Lung microvascular endothelial cell (primary cell): ENCODE measurements at regions not wholly inside any gene's neighbourhood (a gene's known extent, or its start where the extent isn't known, plus 50 kb on each side); places are given as distances from the start of the nearest gene placed in this dataset.
A peak's percentile ranks its signal among the peaks of the same experiment; 100 is the strongest.
"Not testable (repeated sequence)": the region's sequence is repeated elsewhere in the genome, so short reads cannot be mapped to it uniquely, and the experiment has no call there.

Experiments used
- DNase-seq, 2 donors: peaks; one replicate each; pipeline versions ENCODE4 v3.0.0 to v3.0.0-alpha.2; 2010; ENCODE audit warnings: low read depth in 2 of 2

GRCh38 chr1:228824366-228824765, 89.1 kb downstream of the RHOU start:
- DNase-seq = no peak

- DNase-seq = no peak
Measured at GRCh38 chr1:228825041-228825440, 89.8 kb downstream of the RHOU start.

DNA sequence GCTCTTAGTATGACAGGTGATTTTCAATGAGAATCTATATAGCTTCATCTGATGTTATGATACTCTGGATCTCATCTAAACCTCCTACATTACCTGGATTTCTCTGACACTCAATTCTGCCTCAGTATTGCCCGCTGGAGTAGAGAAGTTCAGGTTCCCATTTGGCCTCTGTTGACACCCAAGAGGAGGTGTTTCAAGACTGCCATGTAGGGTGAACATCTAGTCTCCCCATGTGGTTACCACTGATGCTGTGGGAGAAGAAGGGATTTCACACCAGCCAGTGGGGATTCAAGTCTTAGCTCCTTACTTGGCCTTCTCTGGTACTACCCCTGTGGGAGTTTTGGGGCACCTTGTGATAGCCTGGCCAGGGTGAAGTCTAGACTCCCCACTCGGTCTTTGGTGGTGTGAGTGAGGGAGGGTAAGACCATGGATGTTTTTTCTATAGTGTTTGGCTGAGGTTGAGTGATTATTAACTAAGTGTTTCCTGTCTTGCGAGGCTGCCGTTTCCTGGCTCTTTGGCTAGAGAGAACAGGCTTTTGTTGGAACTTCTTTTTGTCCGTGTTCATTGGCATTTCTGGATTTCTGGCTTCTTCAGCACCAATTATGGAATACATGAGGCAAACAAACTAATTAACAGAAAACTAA, 90.7 kb downstream of the RHOU start:
- DNase-seq = peak in 1 of 2 donors; percentile 53

- no peak for DNase-seq
Measured at GRCh38 chr1:228827019-228827418, 91.7 kb downstream of the RHOU start.

GRCh38 chr1:228828151-228828550, 92.9 kb downstream of the RHOU start:
- no peak for DNase-seq

DNA sequence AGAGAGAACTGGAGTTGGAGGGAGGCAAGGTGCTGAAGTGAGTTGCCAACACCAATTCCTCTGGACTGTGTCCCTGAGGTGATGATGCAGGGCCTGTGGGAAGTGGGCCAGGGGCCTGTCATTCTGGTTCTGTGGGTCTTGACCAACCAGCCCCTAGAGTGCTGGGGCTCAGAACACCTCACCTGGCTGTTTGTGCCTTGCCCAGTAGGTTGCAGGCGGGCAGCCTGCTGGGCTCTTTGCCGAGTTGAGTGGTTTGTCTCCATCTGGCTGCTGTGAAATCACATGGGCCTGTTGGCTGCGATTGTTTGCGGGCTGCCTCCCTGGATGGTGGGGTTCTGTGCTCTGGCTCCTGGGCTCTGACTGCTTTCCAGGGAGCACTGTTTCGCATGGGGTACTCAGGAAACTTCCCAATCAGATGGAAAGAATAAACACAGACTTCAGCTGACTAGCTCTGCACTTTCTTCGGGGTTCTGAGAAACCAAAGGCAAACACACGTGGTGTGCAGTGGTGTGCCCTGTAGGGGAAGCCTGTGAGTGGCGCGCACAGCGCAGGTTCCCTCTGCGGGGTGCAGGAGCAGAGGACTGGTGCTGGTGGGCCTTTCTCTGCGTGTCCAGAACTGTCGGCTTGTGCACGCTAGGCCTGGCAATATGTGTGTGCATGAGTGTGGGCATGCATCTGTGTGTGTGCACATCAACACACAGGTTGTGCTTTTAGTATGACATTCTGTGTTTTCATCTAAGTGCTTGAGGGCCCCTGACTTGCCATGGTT, 95.1 kb downstream of the RHOU start:
- no peak for DNase-seq

- peak in 1 of 2 donors; percentile 64 for DNase-seq
Measured at GRCh38 chr1:228830954-228831481, 95.7 kb downstream of the RHOU start.

GRCh38 chr1:228833911-228834688, 98.8 kb downstream of the RHOU start:
- DNase-seq = no peak

DNA sequence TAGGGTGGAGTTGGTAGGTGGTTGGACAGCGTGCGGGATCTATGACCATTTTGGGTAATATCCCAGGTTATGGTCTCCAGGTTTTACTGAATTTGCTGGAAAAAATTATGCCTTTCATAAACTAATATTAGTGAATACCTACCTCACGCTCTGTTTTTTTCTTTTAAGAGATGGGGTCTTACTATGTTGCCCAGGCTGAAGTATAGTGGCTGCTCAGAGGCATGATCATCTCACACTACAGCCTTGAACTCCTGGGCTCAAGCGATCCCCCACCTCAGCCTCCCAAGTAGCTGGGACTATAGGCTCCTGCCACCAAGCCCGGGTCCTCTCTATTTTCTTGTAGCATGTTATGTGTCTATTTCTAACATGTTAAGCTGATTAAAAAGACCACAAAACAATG, 100.2 kb downstream of the RHOU start:
- DNase-seq = no peak

DNA sequence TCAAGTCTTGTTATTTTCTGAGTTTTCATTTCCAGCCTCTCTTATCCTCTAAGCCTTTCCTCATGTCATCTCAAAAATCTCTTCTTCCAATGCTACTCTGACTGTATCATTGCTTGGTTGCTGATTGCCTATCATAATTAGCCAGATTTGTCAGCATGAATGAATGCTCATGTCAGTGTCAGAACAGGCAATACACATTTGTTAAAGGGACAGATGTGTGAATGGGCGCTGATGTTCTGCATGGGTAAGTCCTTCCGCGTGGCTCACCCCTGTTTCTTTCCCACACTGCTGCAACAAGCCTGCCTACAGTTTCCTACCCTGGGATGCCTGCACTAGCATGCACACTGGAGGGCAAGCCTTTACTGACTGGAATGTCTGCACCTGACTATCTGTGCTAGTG, 100.6 kb downstream of the RHOU start:
- DNase-seq = no peak

DNA sequence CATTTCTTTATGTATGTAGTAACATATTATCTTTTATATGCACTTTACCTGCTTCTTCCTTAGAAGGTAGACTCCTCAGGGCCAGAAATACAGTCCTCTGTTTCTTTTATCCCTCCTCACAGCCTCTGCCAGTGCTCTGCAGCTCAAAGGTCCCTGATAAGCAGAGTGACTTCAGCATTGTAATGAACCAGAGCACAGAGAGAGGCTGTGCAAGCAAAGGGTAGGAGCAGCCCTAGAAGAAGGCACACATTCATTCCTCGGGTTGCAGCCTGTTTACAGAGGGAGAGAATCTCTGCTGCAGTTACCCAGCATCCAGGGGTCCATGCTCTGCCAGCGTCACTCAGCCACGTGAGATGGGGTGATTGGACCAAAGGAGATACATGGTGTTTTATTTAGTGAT, 101.1 kb downstream of the RHOU start:
- no peak for DNase-seq

GRCh38 chr1:228837032-228837431, 101.8 kb downstream of the RHOU start:
- DNase-seq = no peak

DNA sequence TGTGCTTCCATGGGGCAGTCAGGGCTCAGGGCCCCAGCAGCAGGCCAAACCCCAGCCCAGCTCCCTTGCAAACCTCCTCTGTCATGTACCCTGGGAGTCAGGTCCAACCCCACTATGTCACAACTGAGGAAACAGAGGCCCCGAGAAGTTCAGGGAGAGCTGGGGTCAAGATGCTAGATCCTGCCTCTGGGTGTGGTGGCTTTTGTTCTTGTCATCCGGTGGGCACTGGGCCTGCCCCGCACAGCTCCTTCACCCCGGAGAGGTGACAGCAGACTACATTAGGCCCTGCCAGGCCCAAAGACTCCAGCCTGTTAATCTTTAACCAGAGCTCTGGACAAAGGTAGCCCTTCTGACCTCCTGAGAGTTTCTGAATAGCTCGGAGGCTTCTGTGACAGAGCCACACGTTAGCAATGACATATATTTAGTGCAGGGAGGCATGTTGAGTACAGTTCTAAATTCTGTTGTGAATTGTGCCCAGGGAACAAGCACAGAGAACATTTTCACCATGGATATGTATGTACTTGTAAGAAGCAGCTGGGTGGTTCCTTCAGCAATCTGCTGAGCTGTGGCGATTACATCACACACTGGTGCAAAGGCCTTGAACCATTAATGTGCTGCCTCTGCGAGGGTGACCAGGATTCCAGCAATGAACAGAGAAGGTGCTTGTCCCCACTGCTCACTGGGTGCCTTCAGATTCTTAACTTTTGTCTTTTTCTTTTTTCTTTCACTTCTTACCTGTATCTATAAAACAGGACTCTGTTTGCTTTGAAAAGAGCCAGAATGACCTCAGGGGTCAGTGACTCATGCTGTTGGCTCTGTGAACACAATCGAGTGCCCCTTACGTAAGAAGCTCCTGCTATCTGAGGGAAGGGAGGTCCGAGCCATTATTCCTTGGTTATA, 102.8 kb downstream of the RHOU start:
- DNase-seq = peak; percentile 91 to 92

DNA sequence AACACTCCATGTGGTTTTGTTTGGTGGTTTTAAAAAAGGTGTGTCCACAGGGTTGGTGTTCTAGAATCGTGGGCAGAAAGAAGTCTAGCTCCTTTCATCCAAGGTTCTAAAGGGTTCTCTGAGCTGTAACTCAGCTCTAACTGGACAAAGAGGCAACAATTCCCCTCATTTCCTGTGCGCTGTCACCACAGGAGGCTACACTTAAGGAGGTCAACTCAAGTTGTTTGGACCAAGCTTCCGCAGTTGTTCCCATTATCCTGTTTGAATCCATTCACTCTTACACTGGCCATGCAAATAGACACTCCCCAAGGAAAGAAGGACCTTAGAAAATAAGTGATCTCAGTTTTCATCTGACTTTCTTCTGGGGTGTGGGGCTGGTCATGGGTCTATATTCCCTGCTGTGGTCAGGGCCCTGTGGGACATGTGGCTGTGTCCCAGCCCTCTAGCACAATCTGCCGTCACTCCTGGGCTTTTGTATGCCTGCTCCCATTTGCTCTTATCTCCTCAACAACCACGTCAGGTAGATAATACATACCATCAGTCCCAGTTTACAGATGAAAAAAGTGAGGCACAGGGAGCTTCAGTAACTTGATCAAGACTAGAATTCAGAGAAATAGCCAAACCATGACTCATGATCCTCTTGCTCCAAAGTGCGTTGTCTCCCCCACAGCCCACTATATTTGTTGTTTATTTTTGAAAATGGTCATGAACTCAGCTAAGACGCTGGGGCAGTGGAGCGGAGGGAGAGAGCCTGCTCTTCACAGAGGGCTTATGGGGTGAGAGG, 103.6 kb downstream of the RHOU start:
- peak in 1 of 2 donors; percentile 81 for DNase-seq

- no peak for DNase-seq
Measured at GRCh38 chr1:228839656-228840055, 104.4 kb downstream of the RHOU start.

GRCh38 chr1:228841632-228842031, 106.4 kb downstream of the RHOU start:
- DNase-seq = no peak

GRCh38 chr1:228842094-228842775, 107.0 kb downstream of the RHOU start:
- DNase-seq = peak; percentile 47 to 77

DNA sequence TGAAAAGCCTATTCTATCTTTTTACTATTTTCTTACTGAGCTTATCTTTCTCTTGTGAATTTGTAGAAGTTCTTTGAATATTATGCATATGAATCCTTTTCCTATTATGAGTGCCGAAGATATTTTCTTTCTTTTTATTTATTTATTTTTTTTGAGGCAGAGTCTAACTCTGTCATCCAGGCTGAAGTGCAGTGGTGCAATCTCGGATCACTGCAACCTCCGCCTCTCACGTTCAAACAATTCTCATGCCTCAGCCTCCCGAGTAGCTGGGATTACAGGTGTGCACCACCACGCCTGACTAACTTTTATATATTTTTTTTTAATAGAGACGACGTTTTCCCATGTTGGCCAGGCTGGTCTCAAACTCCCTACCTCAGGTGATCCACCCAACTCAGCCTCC, 109.8 kb downstream of the RHOU start:
- no peak for DNase-seq

DNA sequence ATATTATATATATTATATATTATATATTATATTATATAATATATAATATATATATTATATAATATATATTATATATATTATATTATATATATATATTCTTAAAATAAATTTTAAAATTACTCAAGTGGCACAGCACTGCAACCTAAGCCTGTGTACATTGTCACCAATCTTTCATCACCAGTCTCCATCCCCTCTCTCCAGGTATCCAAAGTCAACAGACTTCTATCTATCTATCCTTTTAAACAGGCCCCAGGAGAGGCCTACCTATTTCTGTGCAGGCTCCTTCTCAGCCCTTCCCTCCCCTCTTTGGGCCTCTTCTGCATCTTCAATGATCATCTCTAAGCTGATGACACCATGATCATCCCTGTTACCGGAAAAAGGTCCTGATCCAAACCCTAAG, 111.7 kb downstream of the RHOU start:
- DNase-seq = no peak

DNA sequence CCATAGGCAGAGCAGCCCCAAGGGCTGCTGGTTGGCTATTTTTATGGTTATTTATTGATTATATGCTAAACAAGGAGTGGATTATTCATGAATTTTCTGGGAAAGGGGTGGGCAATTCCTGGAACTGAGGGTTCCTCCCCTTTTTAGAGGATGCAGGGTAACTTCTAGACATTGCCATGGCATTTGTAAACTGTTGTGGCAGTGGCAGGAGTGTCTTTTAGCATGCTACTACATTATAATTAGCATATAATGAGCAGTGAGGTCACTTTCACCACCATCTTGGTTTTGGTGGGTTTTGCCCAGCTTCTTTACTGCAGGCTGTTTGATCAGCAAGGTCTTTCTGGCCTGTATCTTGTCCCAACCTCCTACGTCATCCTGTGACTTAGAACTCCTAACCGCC, 112.2 kb downstream of the RHOU start:
- DNase-seq = not testable (repeated sequence)
